ENCODE measurements at regions not wholly inside any gene's neighbourhood (a gene's known extent, or its start where the extent isn't known, plus 50 kb on each side); places are given as distances from the start of the nearest gene placed in this dataset.

GRCh38 chr1:30054126-30054525 lies 669.3 kb downstream of the MATN1 start:
- Histone ChIP-seq H4K20me1 (ENCODE audit: insufficient read depth) (no peaks in the 10 kb centered on the region), H3K36me3 (ENCODE audit: insufficient read depth) (no peaks in the 10 kb centered on the region), H3K4me1 (ENCODE audit: low read depth, poor library complexity, severe bottlenecking) (no peaks in the 10 kb centered on the region), H3K9ac (no peak overlapping the region), H3K27me3 (ENCODE audit: insufficient read depth, low read depth) (no peaks in the 10 kb centered on the region; the same call in 1 of the 2 replicates), H3K79me2 (ENCODE audit: insufficient read depth, low read depth) (no peaks in the 10 kb centered on the region), H3K4me2 (no peak overlapping the region), H2AFZ (ENCODE audit: low read depth) (no peak overlapping the region), H3K4me3 (IDR thresholded peaks at IDR 0.05; ENCODE audit: insufficient read depth, low read depth, low read length) (no peak overlapping the region), H3K27ac (no peak overlapping the region)
- no peak for TF ChIP-seq CTCF (conservative IDR thresholded peaks at IDR 0.05; ENCODE audit: low read depth, low read length)

- H3K36me3 ChIP-seq (ENCODE audit: insufficient read depth) = no peaks in the 10 kb centered on the region
Observed at GRCh38 chr1:30052178-30052577, 671.2 kb downstream of the MATN1 start.

GRCh38 chr1:30051777-30052176 lies 671.6 kb downstream of the MATN1 start:
- no peak overlapping the region for H3K4me2 ChIP-seq
- no peak for TF ChIP-seq CTCF (conservative IDR thresholded peaks at IDR 0.05; ENCODE audit: low read depth, low read length)

More at GRCh38 chr1:30052178-30052577, 671.2 kb downstream of the MATN1 start:
- no peaks in the 10 kb centered on the region for H3K79me2 ChIP-seq (ENCODE audit: insufficient read depth, low read depth)
- H3K9ac ChIP-seq = no peak overlapping the region
- H3K4me3 ChIP-seq (IDR thresholded peaks at IDR 0.05; ENCODE audit: insufficient read depth, low read depth, low read length) = no peak overlapping the region
- no peak overlapping the region for H3K4me2 ChIP-seq
- no peak overlapping the region for H3K27ac ChIP-seq
- H4K20me1 ChIP-seq (ENCODE audit: insufficient read depth) = no peaks in the 10 kb centered on the region
- H2AFZ ChIP-seq (ENCODE audit: low read depth) = no peak overlapping the region
- no peaks in the 10 kb centered on the region; the same call in 1 of the 2 replicates for H3K27me3 ChIP-seq (ENCODE audit: insufficient read depth, low read depth)
- TF ChIP-seq CTCF (conservative IDR thresholded peaks at IDR 0.05; ENCODE audit: low read depth, low read length) = no peak
- no peaks in the 10 kb centered on the region for H3K4me1 ChIP-seq (ENCODE audit: low read depth, poor library complexity, severe bottlenecking)

GRCh38 chr1:30049748-30050296 lies 673.6 kb downstream of the MATN1 start:
- H3K4me1 ChIP-seq (ENCODE audit: low read depth, poor library complexity, severe bottlenecking) = no peaks in the 10 kb centered on the region
- no peak overlapping the region for H3K4me2 ChIP-seq
- no peaks in the 10 kb centered on the region; the same call in 1 of the 2 replicates for H3K27me3 ChIP-seq (ENCODE audit: insufficient read depth, low read depth)
- no peak overlapping the region for H2AFZ ChIP-seq (ENCODE audit: low read depth)
- no peak for TF ChIP-seq CTCF (conservative IDR thresholded peaks at IDR 0.05; ENCODE audit: low read depth, low read length)
- no peaks in the 10 kb centered on the region for H4K20me1 ChIP-seq (ENCODE audit: insufficient read depth)
- no peak overlapping the region for H3K27ac ChIP-seq
- H3K36me3 ChIP-seq (ENCODE audit: insufficient read depth) = no peaks in the 10 kb centered on the region
- H3K79me2 ChIP-seq (ENCODE audit: insufficient read depth, low read depth) = no peaks in the 10 kb centered on the region
- no peak overlapping the region for H3K9ac ChIP-seq
- no peak overlapping the region for H3K4me3 ChIP-seq (IDR thresholded peaks at IDR 0.05; ENCODE audit: insufficient read depth, low read depth, low read length)

More at GRCh38 chr1:30051777-30052176, 671.6 kb downstream of the MATN1 start:
- Histone ChIP-seq H3K79me2 (ENCODE audit: insufficient read depth, low read depth) (no peaks in the 10 kb centered on the region), H3K27me3 (ENCODE audit: insufficient read depth, low read depth) (no peaks in the 10 kb centered on the region; the same call in 1 of the 2 replicates), H3K4me1 (ENCODE audit: low read depth, poor library complexity, severe bottlenecking) (no peaks in the 10 kb centered on the region), H3K9ac (no peak overlapping the region), H3K27ac (no peak overlapping the region), H3K4me3 (IDR thresholded peaks at IDR 0.05; ENCODE audit: insufficient read depth, low read depth, low read length) (no peak overlapping the region), H2AFZ (ENCODE audit: low read depth) (no peak overlapping the region), H3K36me3 (ENCODE audit: insufficient read depth) (no peaks in the 10 kb centered on the region), H4K20me1 (ENCODE audit: insufficient read depth) (no peaks in the 10 kb centered on the region)

Data from KMS-11 (cell line).